HG03571 (cell line): ENCODE measurements at regions not wholly inside any gene's neighbourhood (a gene's known extent, or its start where the extent isn't known, plus 50 kb on each side); places are given as distances from the start of the nearest gene placed in this dataset.

Experiments
- ATAC-seq: cut with Tn5 transposase; IDR thresholded peaks from one replicate; pipeline ENCODE4 v1.9.1; 2021; ENCODE audit not compliant: unreplicated experiment

DNA sequence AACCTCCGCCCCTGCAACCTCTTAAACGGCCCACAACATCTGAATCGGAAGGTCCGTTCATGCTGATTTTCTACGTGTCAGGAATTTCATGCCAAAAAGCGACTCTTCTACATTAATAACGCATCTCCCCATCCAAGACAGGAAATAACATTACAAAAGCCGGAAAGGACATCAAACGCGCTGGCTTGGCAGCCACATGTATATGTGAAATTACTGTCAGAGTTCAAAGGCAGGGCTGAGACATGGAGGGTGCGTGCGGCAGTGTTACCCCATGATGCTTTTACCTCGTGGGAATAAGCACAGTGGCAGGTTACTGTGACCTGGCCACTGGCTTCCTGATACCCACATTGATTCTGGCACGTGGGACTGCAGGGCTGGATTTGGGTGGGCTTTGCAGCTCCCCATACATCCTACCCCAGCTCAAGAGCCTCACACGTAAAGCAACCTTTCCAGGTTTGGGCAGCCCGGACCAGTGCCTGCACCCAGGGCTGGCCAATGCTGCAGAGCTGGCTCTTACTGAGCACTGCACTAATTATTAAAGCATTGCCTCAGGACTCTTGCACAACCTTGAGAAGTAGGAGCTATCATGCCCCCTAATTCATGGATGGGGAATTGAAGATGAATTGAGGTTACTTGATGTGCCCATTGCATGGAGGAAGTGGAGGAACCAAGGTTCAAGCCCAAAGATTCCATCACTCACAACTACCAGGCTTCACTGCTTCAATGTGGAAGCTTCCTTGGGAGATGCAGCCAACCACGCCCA lies 120.6 kb upstream of the FOXF1 start:
- no peak for ATAC-seq

- ATAC-seq = no peak
Measured at GRCh38 chr16:86390335-86390734, 120.0 kb upstream of the FOXF1 start.

DNA sequence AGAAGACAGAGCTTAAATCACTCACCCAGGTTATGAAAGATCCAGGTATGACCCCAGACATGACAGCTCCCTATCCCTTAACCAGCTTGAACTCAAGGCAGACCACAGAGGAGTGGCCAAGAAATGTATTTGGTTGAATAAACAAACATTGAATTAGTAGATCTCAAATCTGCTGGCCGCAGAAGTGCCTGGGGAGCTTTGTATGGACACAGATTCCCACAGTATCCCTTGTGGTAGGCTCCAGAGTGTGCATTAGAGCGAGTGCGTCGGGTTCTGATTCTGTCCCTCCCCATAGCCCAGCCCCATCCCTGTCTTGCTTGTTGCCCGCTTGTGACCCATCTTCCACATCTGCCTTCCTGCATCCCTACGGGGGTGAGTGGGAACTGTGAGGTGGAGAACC lies 118.8 kb upstream of the FOXF1 start:
- ATAC-seq = no peak

GRCh38 chr16:86391984-86392383 lies 118.3 kb upstream of the FOXF1 start:
- no peak for ATAC-seq

GRCh38 chr16:86392436-86393152 lies 117.7 kb upstream of the FOXF1 start:
- ATAC-seq = no peak

DNA sequence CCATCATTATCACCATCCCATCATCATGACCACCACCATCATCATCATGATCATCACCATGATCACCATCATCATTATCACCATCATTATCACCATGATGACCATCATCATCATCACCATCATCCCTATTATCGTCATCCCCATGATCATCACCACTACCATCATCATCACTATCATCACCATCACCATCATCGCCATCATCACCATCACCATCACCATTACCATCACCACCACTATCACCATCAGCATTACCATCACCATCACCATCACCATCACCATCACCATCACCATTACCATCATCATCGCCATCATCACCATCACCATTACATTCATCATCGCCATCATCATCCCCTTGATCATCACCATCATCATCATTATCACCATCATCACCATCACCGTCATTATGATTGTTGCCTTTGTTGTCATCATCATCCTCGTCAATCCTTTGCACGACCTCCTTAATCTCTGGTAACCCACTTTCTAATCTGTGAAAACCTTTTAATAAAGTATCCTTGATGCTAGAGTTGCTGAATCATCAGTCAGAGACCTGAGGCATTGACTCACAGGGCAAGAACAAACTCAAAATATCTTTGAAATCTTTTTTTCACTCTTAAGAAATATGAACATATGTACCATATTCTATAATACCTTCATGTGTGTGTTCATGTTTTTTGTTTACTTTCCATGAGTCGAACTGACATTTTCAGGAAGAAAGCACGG lies 116.3 kb upstream of the FOXF1 start:
- ATAC-seq = no peak

DNA sequence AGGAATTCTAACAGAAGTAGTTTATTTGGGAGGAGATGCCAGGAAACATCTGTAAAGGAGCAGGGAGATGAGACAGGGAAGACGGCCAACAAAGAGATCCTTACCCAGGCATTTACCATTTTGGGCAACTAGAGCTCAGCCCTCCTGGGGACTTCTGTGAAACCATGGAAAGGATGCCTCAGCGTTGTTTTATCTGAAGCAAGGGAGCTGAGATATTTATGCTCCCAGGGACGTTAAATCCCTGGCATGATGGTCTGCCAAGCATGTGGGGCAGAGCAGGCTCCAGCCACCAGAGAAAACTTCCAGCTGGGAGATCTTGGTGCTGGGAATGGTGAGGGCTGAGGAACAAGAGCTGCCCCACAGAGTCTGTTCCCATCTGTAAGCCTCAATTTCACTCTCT lies 114.8 kb upstream of the FOXF1 start:
- ATAC-seq = no peak

DNA sequence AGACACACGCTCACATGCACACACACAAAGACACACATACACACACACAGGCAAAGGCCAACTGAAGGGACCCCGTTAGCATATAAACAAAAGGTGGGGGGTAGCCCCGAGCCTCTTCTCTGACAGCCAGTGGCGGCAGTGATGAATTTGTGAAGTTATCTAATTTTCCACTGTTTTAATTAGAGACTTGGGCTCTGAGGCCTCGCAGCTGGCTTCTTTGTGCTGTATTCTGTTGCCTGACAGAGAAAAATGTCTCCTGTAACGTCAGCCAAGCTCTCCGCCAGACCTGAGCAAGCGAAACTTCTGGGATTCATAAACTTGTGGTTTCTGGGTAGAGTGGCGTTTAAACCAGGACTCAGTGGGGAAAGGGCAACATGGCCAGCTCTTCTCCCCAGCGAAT lies 113.9 kb upstream of the FOXF1 start:
- ATAC-seq = no peak

DNA sequence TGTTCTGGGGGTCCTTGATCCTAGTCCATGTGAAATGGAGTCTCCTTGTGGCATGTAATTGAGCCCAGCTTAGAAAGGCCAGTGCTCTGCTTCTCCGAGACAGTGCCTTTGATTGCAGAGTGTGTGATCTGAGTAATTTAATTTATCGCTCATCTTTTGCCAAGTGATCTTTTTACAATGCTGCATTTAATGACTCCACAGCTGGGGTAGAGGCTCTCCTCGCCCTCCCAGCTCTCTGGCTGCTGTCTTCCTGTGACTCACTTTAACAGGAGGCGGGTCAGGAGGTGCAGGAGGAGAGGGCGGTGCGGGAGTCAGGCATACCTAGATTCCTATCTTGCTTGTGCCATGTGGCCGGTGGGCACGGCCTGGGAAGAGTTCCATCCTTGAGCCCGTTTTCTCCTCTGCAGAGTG lies 113.4 kb upstream of the FOXF1 start:
- no peak for ATAC-seq

GRCh38 chr16:86398201-86398600 lies 112.1 kb upstream of the FOXF1 start:
- ATAC-seq = no peak

DNA sequence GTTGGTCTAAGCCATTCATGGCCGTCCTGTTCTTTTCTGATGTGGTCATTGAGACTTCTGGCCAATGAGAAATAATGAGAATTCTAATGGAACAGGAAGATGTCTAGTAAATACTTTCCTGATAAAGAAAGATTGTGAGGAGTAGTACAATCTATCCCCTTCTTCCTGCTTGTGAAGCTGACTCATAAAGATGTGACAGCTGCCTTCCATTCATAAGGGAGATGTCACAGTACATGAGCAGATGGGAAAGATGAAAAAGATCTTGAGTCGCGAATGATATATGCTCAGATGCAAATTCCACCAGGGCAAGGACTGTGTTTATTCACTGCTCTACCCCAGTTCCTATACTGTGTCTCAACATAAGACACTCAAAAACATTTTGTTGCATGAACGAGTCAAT lies 111.7 kb upstream of the FOXF1 start:
- no peak for ATAC-seq

- ATAC-seq = no peak
Measured at GRCh38 chr16:86401126-86401525, 109.2 kb upstream of the FOXF1 start.

- ATAC-seq = no peak
Measured at GRCh38 chr16:86403085-86403484, 107.2 kb upstream of the FOXF1 start.

DNA sequence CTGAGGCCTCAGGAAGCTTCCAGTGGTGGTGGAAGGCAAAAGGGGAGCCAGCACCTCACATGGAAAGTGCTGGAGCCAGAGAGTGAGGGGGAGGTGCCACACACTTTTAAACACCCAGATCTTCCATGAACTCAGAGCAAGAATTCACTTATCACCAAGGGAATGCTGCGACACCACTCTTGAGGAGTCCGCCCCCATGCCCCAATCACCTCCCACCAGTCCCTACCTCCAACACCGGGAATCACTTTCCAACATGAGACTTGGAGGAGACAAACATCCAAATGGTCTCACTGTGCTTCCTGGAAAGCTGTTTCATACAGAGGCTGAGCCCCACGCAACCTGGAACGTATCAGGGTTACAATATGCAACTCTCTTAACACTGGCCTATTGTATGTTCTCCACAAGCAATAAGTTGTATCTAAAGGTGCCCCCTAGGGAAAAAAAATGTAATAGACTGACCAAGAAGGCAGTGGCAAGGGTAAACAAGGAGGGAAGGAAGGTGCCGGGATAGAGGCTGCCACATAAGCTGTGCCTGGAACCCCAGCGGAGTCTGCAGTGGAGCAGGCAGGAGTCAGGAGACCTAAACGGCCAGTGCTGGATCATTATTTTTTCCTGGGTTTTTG lies 106.7 kb upstream of the FOXF1 start:
- ATAC-seq = no peak

- no peak for ATAC-seq
Measured at GRCh38 chr16:86404678-86405077, 105.6 kb upstream of the FOXF1 start.

GRCh38 chr16:86405319-86405718 lies 105.0 kb upstream of the FOXF1 start:
- no peak for ATAC-seq

DNA sequence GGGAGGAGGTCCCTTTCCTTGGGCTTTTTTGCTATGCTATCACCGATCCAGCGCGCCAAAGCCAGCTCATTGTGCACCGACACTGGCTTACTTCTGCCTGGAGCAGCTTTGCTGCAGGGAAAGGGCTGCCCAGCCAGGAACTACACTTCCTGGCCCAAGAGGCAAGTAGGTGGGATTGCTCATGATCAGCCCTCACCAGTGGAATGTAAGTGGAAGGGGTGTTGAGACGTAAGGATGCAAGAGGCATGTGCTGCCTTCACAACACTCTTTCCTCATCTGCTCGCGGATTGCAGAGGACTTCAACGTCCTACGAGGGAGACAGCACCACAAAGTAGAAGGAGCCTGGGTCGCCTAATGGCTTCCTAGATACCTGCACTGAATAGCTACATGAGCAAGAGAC lies 104.3 kb upstream of the FOXF1 start:
- ATAC-seq = no peak

DNA sequence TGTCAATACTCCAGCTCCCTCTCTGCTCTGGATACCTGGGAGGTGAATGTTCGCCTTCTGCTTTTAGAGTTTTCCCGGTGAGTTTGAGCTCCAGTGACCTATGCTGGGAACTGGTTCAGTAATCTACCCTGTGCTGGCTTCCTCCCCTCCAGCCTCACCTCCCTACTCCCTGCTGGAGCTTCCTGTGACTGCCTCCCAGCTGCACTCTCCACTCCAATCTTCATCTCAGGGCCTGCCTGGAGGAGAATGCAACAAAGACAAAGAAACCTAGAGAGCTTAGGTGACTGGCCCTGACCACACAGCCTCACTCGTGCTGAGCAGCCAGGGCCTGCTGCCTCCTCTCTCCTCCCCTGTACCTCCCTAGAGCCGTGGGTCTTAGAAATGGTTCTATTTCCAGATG lies 101.6 kb upstream of the FOXF1 start:
- ATAC-seq = no peak

DNA sequence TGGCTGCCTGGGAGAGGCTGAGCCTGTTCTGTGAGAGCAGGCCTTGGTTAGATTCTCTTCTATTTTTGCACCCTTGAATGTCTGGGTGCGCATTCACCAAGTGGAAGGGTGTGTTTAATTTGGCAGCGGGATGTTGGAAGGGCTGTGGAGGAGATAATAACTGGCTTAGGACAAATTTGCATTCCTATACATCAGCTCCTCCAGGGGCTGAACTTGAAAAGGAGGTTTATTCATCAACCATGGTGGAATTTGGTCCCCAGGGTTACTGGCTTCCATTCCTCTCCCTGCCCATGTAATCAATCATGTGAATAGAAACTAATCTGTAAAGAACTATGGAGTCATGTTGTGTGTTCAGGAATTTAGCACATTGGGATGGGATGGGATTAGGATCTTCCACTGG lies 100.2 kb upstream of the FOXF1 start:
- no peak for ATAC-seq

- ATAC-seq = no peak
Measured at GRCh38 chr16:86410529-86410928, 99.8 kb upstream of the FOXF1 start.

GRCh38 chr16:86411897-86412296 lies 98.4 kb upstream of the FOXF1 start:
- ATAC-seq = no peak
